ENCODE measurements at regions not wholly inside any gene's neighbourhood (a gene's known extent, or its start where the extent isn't known, plus 50 kb on each side); places are given as distances from the start of the nearest gene placed in this dataset.

- Histone ChIP-seq H3K4me3 (ENCODE audit: low read depth in 1 of 3, low read length in 3 of 3) (no peak overlapping the region), H3K9me3 (ENCODE audit: control insufficient read depth in 4 of 4, low read length in 3 of 4) (no peaks in the 10 kb centered on the region), H3K4me1 (ENCODE audit: control insufficient read depth in 4 of 4, insufficient read depth in 4 of 4, low read length in 3 of 4) (no peaks in the 10 kb centered on the region), H3K36me3 (ENCODE audit: control insufficient read depth in 4 of 4, insufficient read depth in 3 of 4, low read depth in 1 of 4, low read length in 3 of 4) (no peaks in the 10 kb centered on the region), H3K9ac (ENCODE audit: low read depth in 1 of 2, low read length in 2 of 2) (no peak overlapping the region), H3K27ac (ENCODE audit: low read depth in 1 of 2, low read length in 2 of 2) (no peak overlapping the region), H3K27me3 (ENCODE audit: control insufficient read depth in 4 of 4, insufficient read depth in 4 of 4, low read length in 3 of 4) (no peaks in the 10 kb centered on the region)
- 7% methylated on average over 3 of the region's 3 CpGs for WGBS
- TF ChIP-seq MAX (IDR thresholded peaks at IDR 0.05) = no peak
- TF ChIP-seq, protein P1, sequence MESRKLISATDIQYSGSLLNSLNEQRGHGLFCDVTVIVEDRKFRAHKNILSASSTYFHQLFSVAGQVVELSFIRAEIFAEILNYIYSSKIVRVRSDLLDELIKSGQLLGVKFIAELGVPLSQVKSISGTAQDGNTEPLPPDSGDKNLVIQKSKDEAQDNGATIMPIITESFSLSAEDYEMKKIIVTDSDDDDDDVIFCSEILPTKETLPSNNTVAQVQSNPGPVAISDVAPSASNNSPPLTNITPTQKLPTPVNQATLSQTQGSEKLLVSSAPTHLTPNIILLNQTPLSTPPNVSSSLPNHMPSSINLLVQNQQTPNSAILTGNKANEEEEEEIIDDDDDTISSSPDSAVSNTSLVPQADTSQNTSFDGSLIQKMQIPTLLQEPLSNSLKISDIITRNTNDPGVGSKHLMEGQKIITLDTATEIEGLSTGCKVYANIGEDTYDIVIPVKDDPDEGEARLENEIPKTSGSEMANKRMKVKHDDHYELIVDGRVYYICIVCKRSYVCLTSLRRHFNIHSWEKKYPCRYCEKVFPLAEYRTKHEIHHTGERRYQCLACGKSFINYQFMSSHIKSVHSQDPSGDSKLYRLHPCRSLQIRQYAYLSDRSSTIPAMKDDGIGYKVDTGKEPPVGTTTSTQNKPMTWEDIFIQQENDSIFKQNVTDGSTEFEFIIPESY (IDR thresholded peaks at IDR 0.05) = no peak
- no peak for TF ChIP-seq RXRA (IDR thresholded peaks at IDR 0.05)
- TF ChIP-seq HNF4G (IDR thresholded peaks at IDR 0.05) = no peak
- no peak for TF ChIP-seq EGR1 (IDR thresholded peaks at IDR 0.05; ENCODE audit: low read depth in 2 of 2)
- TF ChIP-seq REST (IDR thresholded peaks at IDR 0.05) = no peak
- TF ChIP-seq HNF4A (conservative IDR thresholded peaks at IDR 0.05) = no peak
- TF ChIP-seq TAF1 (conservative IDR thresholded peaks at IDR 0.05) = no peak
- TF ChIP-seq SP1 (IDR thresholded peaks at IDR 0.05) = no peak
- TF ChIP-seq YY1 (IDR thresholded peaks at IDR 0.05) = no peak
- TF ChIP-seq JUND (IDR thresholded peaks at IDR 0.05) = no peak
- TF ChIP-seq, protein P2, sequence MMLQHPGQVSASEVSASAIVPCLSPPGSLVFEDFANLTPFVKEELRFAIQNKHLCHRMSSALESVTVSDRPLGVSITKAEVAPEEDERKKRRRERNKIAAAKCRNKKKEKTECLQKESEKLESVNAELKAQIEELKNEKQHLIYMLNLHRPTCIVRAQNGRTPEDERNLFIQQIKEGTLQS (IDR thresholded peaks at IDR 0.05) = no peak
- no peak for TF ChIP-seq RAD21 (IDR thresholded peaks at IDR 0.05)
- no peak for TF ChIP-seq FOXA2 (IDR thresholded peaks at IDR 0.05)
- no peak for TF ChIP-seq CTCF (IDR thresholded peaks at IDR 0.05; ENCODE audit: low read depth, low read length, missing input control)
- TF ChIP-seq FOXA1 (IDR thresholded peaks at IDR 0.05) = no peak
- no peak for DNase-seq (ENCODE audit: low spot score)
Measured at GRCh38 chr6:93183531-93183972, 235.8 kb downstream of the EPHA7 start.

- no peak for DNase-seq (ENCODE audit: low spot score)
- TF ChIP-seq TAF1 (conservative IDR thresholded peaks at IDR 0.05) = no peak
- TF ChIP-seq, protein P1 (IDR thresholded peaks at IDR 0.05) = no peak
- no peaks in the 10 kb centered on the region for H3K27me3 ChIP-seq (ENCODE audit: control insufficient read depth in 4 of 4, insufficient read depth in 4 of 4, low read length in 3 of 4)
- H3K4me3 ChIP-seq (ENCODE audit: low read depth in 1 of 3, low read length in 3 of 3) = no peak overlapping the region
- H3K36me3 ChIP-seq (ENCODE audit: control insufficient read depth in 4 of 4, insufficient read depth in 3 of 4, low read depth in 1 of 4, low read length in 3 of 4) = no peaks in the 10 kb centered on the region
- WGBS = 50% methylated on average over 2 of the region's 2 CpGs
- no peak overlapping the region for H3K27ac ChIP-seq (ENCODE audit: low read depth in 1 of 2, low read length in 2 of 2)
- H3K4me1 ChIP-seq (ENCODE audit: control insufficient read depth in 4 of 4, insufficient read depth in 4 of 4, low read length in 3 of 4) = no peaks in the 10 kb centered on the region
- H3K9me3 ChIP-seq (ENCODE audit: control insufficient read depth in 4 of 4, low read length in 3 of 4) = no peaks in the 10 kb centered on the region
- H3K9ac ChIP-seq (ENCODE audit: low read depth in 1 of 2, low read length in 2 of 2) = no peak overlapping the region
Measured at GRCh38 chr6:93182938-93183479, 236.3 kb downstream of the EPHA7 start.

All from liver (tissue), 8 donors.